ENCODE measurements at regions not wholly inside any gene's neighbourhood (a gene's known extent, or its start where the extent isn't known, plus 50 kb on each side); places are given as distances from the start of the nearest gene placed in this dataset.

DNA sequence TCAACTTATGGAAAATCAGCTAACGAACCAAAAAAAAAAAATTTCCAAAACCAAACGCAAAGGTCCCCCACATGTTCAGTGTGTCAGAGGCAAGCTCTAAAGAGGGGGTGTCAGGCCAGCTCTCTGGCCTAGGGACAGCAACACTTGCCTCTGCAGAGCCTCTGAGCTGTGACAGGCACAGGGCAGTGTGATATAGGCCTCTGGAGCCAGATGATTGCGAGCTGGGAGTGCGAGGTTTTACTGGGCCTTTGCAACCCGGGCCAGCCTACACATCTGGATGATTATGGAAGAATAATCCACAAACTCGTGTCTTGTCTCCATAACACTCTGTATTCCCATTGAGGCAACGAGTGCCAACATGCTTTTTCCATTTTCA lies 67.7 kb upstream of the STC2 start:
- H3K4me2 ChIP-seq (replicated peaks; ENCODE audit: extremely low read depth, low read length, poor library complexity, severe bottlenecking) = no peak overlapping the region
- no peaks in the 10 kb centered on the region for H3K36me3 ChIP-seq (replicated peaks in 1 of 2; ENCODE audit: control insufficient read depth in 1 of 2, insufficient read depth in 2 of 2, low read length in 2 of 2)
- no peak overlapping the region for H3K27ac ChIP-seq (ENCODE audit: low read depth in 1 of 2, low read length in 2 of 2)
- Mint-ChIP-seq H3K4me3 (no peak overlapping the region), H3K9me3 (peaks cover 10 to 26% (median 17%) of the 10 kb centered on the region in 7 donors), H3K4me1 (peaks cover 31% of the 10 kb centered on the region), H3K27ac (no peak overlapping the region), H3K27me3 (ENCODE audit: low read depth in 3 of 3) (peaks cover 2 to 4% (median 3%) of the 10 kb centered on the region in 3 donors), H3K36me3 (no peaks in the 10 kb centered on the region)
- intact Hi-C loops (cut with micrococcal nuclease) = no loop called here
- H3K4me3 ChIP-seq (replicated peaks in 1 of 3; ENCODE audit: low read depth in 2 of 3, low read length in 3 of 3) = no peak overlapping the region
- WGBS (ENCODE audit: insufficient coverage) = 100% methylated on average over 5 of the region's 7 CpGs
- no peaks in the 10 kb centered on the region for H4K20me1 ChIP-seq (ENCODE audit: insufficient read depth, low read length)
- H2AFZ ChIP-seq (ENCODE audit: insufficient read depth, low read depth, low read length, poor library complexity, severe bottlenecking) = no peak overlapping the region
- H3K9ac ChIP-seq (ENCODE audit: insufficient read depth, low read length, poor library complexity, severe bottlenecking) = no peak overlapping the region
- DNase-seq = no peak
- peaks cover 14 to 17% of the 10 kb centered on the region in 2 donors for H3K9me3 ChIP-seq (replicated peaks in 1 of 2; ENCODE audit: control insufficient read depth in 1 of 2, insufficient read depth in 1 of 2, low read length in 2 of 2)
- TF ChIP-seq, protein P1, sequence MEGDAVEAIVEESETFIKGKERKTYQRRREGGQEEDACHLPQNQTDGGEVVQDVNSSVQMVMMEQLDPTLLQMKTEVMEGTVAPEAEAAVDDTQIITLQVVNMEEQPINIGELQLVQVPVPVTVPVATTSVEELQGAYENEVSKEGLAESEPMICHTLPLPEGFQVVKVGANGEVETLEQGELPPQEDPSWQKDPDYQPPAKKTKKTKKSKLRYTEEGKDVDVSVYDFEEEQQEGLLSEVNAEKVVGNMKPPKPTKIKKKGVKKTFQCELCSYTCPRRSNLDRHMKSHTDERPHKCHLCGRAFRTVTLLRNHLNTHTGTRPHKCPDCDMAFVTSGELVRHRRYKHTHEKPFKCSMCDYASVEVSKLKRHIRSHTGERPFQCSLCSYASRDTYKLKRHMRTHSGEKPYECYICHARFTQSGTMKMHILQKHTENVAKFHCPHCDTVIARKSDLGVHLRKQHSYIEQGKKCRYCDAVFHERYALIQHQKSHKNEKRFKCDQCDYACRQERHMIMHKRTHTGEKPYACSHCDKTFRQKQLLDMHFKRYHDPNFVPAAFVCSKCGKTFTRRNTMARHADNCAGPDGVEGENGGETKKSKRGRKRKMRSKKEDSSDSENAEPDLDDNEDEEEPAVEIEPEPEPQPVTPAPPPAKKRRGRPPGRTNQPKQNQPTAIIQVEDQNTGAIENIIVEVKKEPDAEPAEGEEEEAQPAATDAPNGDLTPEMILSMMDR (IDR thresholded peaks at IDR 0.05) = no peak
- no peaks in the 10 kb centered on the region for H3K27me3 ChIP-seq (ENCODE audit: control insufficient read depth in 2 of 2, insufficient read depth in 2 of 2, low read length in 2 of 2)
- no peaks in the 10 kb centered on the region for H3K79me2 ChIP-seq (ENCODE audit: insufficient read depth, low read length)
- peaks cover 27 to 29% of the 10 kb centered on the region in 2 donors for H3K4me1 ChIP-seq (ENCODE audit: control insufficient read depth in 1 of 2, insufficient read depth in 2 of 2, low read length in 2 of 2)

- no peak overlapping the region for H3K27ac Mint-ChIP-seq
- Histone ChIP-seq H3K79me2 (ENCODE audit: insufficient read depth, low read length) (no peaks in the 10 kb centered on the region), H3K4me2 (replicated peaks; ENCODE audit: extremely low read depth, low read length, poor library complexity, severe bottlenecking) (no peak overlapping the region), H3K36me3 (replicated peaks in 1 of 2; ENCODE audit: control insufficient read depth in 1 of 2, insufficient read depth in 2 of 2, low read length in 2 of 2) (no peaks in the 10 kb centered on the region), H3K9me3 (replicated peaks in 1 of 2; ENCODE audit: control insufficient read depth in 1 of 2, insufficient read depth in 1 of 2, low read length in 2 of 2) (peaks cover 14 to 17% of the 10 kb centered on the region in 2 donors), H3K27me3 (ENCODE audit: control insufficient read depth in 2 of 2, insufficient read depth in 2 of 2, low read length in 2 of 2) (peaks cover 0 to 4% of the 10 kb centered on the region in 2 donors), H3K4me1 (ENCODE audit: control insufficient read depth in 1 of 2, insufficient read depth in 2 of 2, low read length in 2 of 2) (peaks cover 27 to 29% of the 10 kb centered on the region in 2 donors), H3K27ac (ENCODE audit: low read depth in 1 of 2, low read length in 2 of 2) (no peak overlapping the region), H3K9ac (ENCODE audit: insufficient read depth, low read length, poor library complexity, severe bottlenecking) (no peak overlapping the region), H3K4me3 (replicated peaks in 1 of 3; ENCODE audit: low read depth in 2 of 3, low read length in 3 of 3) (no peak overlapping the region), H2AFZ (ENCODE audit: insufficient read depth, low read depth, low read length, poor library complexity, severe bottlenecking) (no peak overlapping the region), H4K20me1 (ENCODE audit: insufficient read depth, low read length) (no peaks in the 10 kb centered on the region)
- H3K27me3 Mint-ChIP-seq (ENCODE audit: low read depth in 3 of 3) = peaks cover 3 to 6% (median 5%) of the 10 kb centered on the region in 3 donors
- DNase-seq = no peak
- H3K4me3 Mint-ChIP-seq = no peak overlapping the region
- H3K36me3 Mint-ChIP-seq = no peaks in the 10 kb centered on the region
- TF ChIP-seq, protein P1 (IDR thresholded peaks at IDR 0.05) = no peak
- H3K9me3 Mint-ChIP-seq = peaks cover 10 to 30% (median 17%) of the 10 kb centered on the region in 7 donors
- WGBS (ENCODE audit: insufficient coverage) = 100% methylated on average over 2 of the region's 6 CpGs
- intact Hi-C loops (cut with micrococcal nuclease) = no loop called here
- peaks cover 31% of the 10 kb centered on the region for H3K4me1 Mint-ChIP-seq
Observed at GRCh38 chr5:173395257-173395932, 67.2 kb upstream of the STC2 start.
